Ascending aorta (tissue), 2 donors: ENCODE measurements at regions not wholly inside any gene's neighbourhood (a gene's known extent, or its start where the extent isn't known, plus 50 kb on each side); places are given as distances from the start of the nearest gene placed in this dataset.

Experiments
- DNase-seq, 2 donors: peaks; one replicate each; pipeline ENCODE4 v3.0.0-alpha.2; 2019; ENCODE audit warnings: low spot score in 2 of 2
- H3K27ac ChIP-seq, 2 donors: fragments of 200-600 bp; sonication (generic); one replicate each; pipeline ENCODE4 v1.5.1; 2016 to 2017; ENCODE audit warnings: mild to moderate bottlenecking in 1 of 2
- H3K27me3 ChIP-seq: fragments of 200-600 bp; sonication (generic); one replicate; pipeline ENCODE4 v1.5.1; 2017
- H3K36me3 ChIP-seq, 2 donors: fragments of 200-600 bp; sonication (generic); one replicate each; pipeline ENCODE4 v1.5.1; 2016
- H3K4me1 ChIP-seq, 2 donors: fragments of 200-600 bp; sonication (generic); one replicate each; pipeline ENCODE4 v1.5.1; 2016 to 2017; ENCODE audit warnings: mild to moderate bottlenecking in 1 of 2
- H3K4me3 ChIP-seq, 2 donors: fragments of 200-600 bp; sonication (generic); one replicate each; pipeline ENCODE4 v1.5.1; 2016 to 2017; ENCODE audit warnings: mild to moderate bottlenecking in 1 of 2
- H3K9me3 ChIP-seq, 2 donors: fragments of 200-600 bp; sonication (generic); one replicate each; pipeline ENCODE4 v1.5.1; 2016
- CTCF ChIP-seq, 3 experiments: fragments of 200-600 bp in 2 of 3; fragments of 450-650 bp in 1 of 3; sonication (generic) in 2 of 3; IDR thresholded peaks; one replicate each; pipeline ENCODE4 v1.5.1; 2016 to 2019; ENCODE audit warnings: antibody characterized with exemption in 3 of 3, mild to moderate bottlenecking in 1 of 3, moderate library complexity in 1 of 3
- intact Hi-C: fragments of 100-400 bp; cut with DNase I; formaldehyde crosslinking; loops from one replicate; pipeline ENCODE4 v1.15.1; 2023

GRCh38 chr21:31503467-31503866 is 156.0 kb upstream of the SOD1 start:
- Histone ChIP-seq H3K27me3 (no peaks in the 10 kb centered on the region), H3K9me3 (no peaks in the 10 kb centered on the region), H3K4me1 (no peaks in the 10 kb centered on the region), H3K4me3 (no peak overlapping the region), H3K36me3 (no peaks in the 10 kb centered on the region), H3K27ac (no peak overlapping the region)
- DNase-seq, result no peak
- no peak for TF ChIP-seq CTCF (IDR thresholded peaks at IDR 0.05)
- intact Hi-C loops, result no loop called here

- H3K9me3 ChIP-seq, result no peaks in the 10 kb centered on the region
- H3K4me1 ChIP-seq, result no peaks in the 10 kb centered on the region
- H3K27ac ChIP-seq, result no peak overlapping the region
- no peak for TF ChIP-seq CTCF (IDR thresholded peaks at IDR 0.05)
- no peak for DNase-seq
- H3K27me3 ChIP-seq, result no peaks in the 10 kb centered on the region
- H3K4me3 ChIP-seq, result no peak overlapping the region
- no peaks in the 10 kb centered on the region for H3K36me3 ChIP-seq
- intact Hi-C loops, result no loop called here
Measured at GRCh38 chr21:31502537-31503143, 156.9 kb upstream of the SOD1 start.

- Histone ChIP-seq H3K36me3 (no peaks in the 10 kb centered on the region), H3K27me3 (no peaks in the 10 kb centered on the region), H3K9me3 (no peaks in the 10 kb centered on the region), H3K4me3 (no peak overlapping the region), H3K4me1 (no peaks in the 10 kb centered on the region), H3K27ac (no peak overlapping the region)
- no peak for DNase-seq
- TF ChIP-seq CTCF (IDR thresholded peaks at IDR 0.05), result no peak
- intact Hi-C loops, result no loop called here
Measured at GRCh38 chr21:31501926-31502325, 157.6 kb upstream of the SOD1 start.

- Histone ChIP-seq H3K9me3 (no peaks in the 10 kb centered on the region), H3K4me3 (no peak overlapping the region), H3K27ac (no peak overlapping the region), H3K4me1 (no peaks in the 10 kb centered on the region), H3K27me3 (no peaks in the 10 kb centered on the region), H3K36me3 (no peaks in the 10 kb centered on the region)
- intact Hi-C loops, result no loop called here
- no peak for DNase-seq
- no peak for TF ChIP-seq CTCF (IDR thresholded peaks at IDR 0.05)
Measured at GRCh38 chr21:31500982-31501381, 156.9 kb upstream of the TIAM1 start.

- Histone ChIP-seq H3K4me3 (no peak overlapping the region), H3K4me1 (no peaks in the 10 kb centered on the region), H3K9me3 (no peaks in the 10 kb centered on the region), H3K27me3 (no peaks in the 10 kb centered on the region), H3K27ac (no peak overlapping the region), H3K36me3 (no peaks in the 10 kb centered on the region)
- intact Hi-C loops, result no loop called here
- DNase-seq, result no peak
- no peak for TF ChIP-seq CTCF (IDR thresholded peaks at IDR 0.05)
Measured at GRCh38 chr21:31500071-31500470, 156.0 kb upstream of the TIAM1 start.

- Histone ChIP-seq H3K9me3 (no peaks in the 10 kb centered on the region), H3K4me1 (no peaks in the 10 kb centered on the region), H3K4me3 (no peak overlapping the region), H3K27ac (no peak overlapping the region), H3K36me3 (no peaks in the 10 kb centered on the region), H3K27me3 (no peaks in the 10 kb centered on the region)
- TF ChIP-seq CTCF (IDR thresholded peaks at IDR 0.05), result no peak
- DNase-seq, result no peak
- intact Hi-C loops, result no loop called here
Measured at GRCh38 chr21:31498985-31499384, 154.9 kb upstream of the TIAM1 start.
